NOMO-1 (cell line): ENCODE measurements at regions not wholly inside any gene's neighbourhood (a gene's known extent, or its start where the extent isn't known, plus 50 kb on each side); places are given as distances from the start of the nearest gene placed in this dataset.

Source experiments
- DNase-seq, 2 experiments: peaks; one replicate each; lab custom pipeline; 2025; ENCODE audit not compliant: unreplicated experiment in 2 of 2; lab: John Stamatoyannopoulos, UW

DNA sequence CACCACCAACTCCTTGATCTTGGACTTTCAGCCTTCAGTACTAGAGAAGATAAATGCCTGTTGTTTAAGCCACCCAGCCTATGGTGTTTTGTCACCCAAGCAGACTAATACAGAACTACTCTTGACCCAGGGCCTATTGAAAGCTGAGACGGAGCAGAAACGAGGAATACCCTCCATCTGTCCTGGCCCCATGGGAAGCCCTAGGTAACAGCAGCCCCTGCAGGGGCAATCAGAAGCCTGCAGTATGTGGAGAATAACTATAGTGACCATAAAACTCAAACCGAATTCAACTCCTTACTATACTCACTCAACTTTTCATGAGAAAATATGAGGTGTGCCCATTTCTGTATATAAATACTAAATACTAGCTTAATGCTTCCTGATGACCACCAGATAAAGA is 307.4 kb downstream of the NUAK1 start:
- no peak for DNase-seq

DNA sequence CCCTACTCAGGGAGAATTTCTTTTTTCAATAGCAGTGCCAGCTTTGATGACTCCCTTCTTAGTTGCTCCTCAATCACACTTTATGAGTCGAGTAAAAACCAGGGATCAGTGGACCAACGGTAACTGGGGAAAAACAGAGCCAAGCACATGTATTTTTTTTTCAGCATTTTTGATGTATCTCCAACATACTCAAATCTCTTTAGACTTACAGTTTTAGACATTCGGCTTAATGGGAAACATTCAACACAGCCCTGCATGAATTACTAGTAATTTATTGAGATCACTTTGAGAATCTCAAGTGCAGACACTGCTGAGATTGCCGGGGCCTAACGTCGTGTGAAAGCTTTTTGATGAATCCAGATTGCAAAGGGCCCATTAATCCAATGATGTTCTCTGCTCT is 306.7 kb downstream of the NUAK1 start:
- DNase-seq, result no peak

DNA sequence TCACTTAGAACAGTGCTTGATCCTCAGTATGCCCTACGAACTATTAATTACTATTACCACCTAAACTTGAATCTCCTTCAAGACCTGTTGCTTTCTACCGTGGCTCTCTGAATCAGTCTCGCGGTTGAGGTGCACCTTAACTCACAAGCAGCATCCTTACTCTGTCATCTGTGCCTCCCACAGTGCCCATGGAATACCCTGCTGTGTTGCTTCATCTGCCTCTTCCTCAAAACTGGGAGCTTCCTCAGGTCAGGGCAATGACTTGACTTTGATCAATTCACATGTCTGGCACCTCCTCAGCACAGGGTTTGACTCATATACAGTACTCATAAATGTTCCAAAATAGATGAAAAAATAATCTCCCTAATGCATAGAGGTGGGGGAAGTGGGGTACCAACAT is 305.9 kb downstream of the NUAK1 start:
- DNase-seq, result no peak

DNA sequence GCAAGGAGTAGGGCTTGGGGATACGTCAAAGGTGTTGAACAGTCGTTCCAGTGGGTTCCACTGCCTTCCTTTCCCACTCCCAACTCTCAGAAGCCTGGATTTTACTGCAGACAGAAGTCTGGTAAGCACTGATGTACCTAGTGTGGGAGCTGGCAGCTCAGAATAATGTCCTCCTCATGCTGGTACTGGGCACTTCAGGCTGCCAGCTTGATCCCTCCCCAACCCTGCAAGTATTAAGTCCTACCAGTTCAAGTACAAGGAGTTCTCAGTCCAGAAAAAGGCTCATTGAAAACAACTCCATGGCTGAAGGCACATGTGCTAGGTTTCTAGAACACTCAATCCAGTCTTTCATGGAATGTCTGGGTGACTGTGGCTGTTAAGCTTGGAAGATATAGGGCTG is 304.3 kb downstream of the NUAK1 start:
- DNase-seq, result no peak

DNA sequence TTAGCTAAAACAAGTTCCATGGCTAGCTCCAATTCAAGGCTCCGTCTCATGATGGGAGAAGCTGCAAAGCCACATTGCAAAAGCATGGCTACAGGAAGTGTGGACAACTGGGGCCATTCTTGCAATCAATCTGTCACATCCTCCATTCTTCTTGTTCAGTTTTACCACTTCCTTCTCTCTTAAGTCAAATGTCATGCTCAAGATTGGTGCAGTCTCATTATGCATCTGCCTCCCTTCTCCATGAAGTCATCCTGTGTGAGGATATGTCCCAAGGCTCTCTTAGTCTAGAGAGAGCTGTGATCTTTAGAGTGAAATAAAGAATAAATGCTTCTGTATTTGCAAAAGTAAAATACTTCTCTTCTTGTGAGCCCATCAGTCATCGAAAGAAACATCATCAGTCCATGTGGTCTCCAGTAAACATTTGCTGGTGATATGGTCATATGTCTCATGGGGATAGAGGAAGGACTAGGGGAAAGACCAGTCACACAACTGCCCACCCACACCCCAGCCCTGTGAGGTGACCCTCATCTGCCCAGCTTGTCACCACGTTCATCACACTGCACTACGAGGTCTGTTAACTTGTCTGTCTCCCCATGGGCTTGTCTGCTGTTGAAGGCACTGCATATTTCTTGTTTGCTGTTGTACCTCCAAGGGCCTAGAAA is 303.0 kb downstream of the NUAK1 start:
- peak; percentile 77 to 91 for DNase-seq

DNA sequence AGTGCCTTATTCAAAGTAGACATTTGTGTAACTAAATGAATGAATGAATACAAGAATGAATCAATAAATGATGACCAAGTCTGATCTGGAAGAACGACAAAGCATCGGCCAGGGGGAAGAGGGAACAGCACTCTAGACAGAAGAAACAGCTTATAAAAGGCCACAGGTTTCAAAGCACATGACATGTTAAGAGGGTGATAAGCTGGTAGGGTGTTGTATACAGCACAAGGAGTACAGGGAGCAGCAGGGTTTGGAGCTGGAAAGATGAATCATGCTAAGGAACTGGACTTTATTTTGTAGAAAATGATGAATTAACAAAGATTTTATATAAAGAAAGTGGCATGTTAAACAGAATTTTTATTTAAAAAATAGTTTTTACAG is 302.5 kb downstream of the NUAK1 start:
- DNase-seq, result no peak

DNA sequence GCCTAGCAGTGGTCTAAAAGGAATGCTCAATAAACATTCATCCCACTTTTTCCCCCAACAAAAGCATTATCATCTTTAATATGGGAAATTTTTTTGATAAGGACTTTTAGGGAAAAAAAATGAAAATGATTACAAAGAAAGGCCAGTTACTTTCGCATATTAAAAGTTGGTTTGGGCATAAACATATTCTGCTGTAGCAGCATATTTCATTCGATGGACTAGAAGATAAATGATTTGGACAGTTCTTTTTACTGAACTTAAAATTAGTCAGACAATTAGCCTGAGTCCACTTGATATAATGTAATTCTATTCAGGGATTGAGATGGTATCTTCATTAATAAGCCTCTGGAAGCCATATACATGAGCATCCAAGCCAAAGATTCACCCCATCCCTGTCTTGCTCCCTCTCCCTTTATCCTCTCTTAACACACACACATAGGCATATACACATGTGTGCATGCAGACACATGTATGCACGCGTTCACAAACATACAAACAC is 299.1 kb downstream of the NUAK1 start:
- no peak for DNase-seq

DNA sequence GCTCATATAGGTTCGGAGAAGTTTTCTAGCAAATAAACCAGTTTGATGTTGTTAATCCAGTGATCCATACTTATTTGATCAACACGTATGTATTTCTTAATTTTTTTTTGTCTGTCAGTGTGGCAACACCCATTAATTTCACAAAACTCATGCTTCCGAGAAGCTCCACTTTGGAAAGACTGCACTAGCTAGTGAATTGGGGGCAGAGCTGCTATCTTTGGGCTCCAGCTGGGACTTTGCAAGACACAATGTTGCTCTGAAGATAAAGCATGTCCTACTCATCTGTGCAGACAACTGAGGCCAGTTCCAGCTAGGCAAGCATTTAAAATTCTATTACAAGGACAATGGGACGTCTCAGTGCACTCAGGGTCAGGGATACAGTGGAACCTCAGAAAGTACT is 298.4 kb downstream of the NUAK1 start:
- no peak for DNase-seq

DNA sequence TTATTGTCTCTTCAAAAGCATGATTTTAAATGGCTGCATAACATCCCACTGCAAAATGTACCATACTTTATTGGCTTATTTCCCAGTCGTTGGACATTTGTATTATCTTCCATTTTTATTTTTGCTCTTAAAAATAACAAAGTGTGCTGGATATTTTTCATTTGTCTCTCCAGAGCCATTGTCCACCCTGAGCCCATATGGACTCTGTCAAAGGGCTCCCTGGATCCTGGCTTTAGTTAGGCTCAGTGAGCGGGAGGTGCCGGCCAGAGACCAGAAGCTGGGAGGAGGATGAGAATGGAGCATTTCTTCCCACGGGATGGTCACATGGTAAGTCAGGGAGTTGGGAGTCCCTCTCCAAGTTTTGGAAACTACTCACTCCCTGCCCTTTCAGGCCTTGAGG is 296.9 kb downstream of the NUAK1 start:
- DNase-seq, result no peak

DNA sequence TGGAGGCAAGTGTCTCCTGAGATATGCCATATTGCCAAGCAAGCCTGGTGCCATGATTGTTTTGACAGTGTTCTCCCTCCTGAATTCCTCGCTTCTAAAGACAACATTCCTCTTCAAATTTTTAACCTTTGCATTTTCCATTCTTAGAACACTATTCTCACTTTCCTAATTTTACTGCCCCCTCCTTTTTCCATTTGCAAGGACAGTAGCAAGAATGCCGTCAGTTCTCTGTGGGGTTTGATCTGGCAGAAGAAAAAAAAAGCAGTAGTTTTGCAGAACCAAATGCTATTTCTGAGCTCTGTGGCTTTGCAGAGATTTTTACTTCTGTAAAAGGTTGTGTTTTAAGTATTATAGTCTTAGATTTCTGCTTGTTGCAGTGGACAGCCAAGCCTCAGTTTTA is 295.2 kb downstream of the NUAK1 start:
- DNase-seq, result no peak

DNA sequence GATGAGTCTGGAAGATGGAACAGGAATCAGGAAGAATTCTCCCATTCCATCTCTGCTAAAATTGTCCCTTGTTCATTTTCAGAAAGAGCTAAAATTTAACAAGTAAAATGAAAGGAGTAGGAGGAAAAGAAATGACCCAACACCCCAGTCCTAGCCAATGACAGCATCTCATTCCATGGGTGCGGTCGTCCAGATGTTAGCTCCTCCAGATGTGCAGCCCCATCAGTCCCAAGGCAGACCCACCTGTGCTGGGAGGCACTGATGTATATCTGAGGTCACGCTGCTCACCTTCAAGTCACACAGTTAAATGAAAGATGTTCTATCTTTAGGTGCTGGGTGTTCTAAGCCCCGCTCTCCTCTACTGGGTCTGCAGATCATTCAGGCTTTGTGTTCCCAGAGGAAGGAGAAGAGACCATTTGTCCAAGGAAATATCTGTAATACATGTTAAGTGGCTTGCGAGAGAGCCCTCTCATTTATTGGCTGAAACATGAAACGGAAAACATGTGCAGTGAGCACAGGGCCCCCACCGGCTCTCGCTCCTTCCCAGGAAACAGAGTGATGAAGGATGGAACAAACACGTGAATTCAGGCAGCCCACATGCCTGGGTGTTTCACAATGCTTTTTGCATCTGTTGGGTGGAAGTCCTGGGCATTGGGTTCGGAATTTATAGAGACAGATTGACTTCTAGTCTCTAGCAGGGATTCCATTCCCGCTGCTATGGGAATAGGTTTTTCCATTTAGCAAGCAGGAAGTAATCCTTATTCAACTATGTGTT is 294.6 kb downstream of the NUAK1 start:
- DNase-seq, result no peak

DNA sequence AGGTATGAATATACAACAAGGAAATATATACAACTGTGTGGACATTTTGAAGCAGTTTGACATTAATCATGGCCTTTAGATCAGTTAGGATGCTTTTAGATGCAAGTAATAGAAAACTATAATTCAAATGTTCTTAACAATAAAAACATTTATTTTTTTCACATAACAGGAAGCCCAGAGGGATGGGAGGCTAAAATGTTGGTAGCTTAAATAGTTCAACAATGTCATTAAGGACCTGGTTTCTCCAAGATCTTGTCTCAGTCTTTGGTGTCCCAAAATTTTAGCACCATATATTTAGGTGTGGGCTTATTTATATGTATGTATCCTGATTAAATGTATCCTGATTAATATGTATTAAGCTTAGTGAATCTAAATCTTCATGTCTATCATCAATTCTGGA is 292.4 kb downstream of the NUAK1 start:
- DNase-seq, result no peak

DNA sequence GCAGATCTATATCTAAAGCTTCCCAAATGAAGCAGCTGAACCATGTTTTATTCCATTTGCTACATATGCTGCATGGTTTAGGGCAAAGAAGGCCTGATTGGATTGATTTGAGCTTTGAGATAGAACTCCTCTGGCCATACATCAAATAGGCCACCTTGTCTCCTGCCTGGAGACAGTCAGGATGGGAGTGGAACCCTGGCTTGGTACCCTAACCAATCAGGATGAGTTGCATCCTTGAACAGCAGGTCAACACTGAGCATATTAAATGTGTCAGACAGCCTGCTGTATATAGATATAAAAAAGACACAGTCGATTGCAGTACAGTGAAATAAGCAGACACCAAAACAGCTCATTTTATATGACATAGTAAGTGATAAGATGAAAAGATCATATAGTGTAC is 291.7 kb downstream of the NUAK1 start:
- DNase-seq, result no peak

DNA sequence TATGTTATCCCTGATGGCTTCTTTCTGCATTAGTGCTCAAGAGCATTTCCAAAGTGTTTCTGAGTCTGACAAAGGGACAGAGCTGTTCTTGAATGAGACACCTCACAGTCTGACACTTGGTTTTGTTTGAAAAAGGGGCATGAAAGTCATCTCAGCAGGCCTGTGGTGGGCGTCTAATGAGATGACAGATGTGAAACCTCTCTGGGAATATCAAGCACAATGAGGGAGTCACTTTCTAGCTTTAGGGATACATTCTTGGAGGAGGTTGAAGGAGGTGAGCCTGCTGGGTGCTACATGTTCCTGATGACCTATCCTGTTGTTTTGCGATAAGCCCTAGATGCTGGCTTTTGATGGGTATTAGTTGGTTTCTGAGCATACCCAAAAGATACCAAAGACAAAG is 290.5 kb downstream of the NUAK1 start:
- no peak for DNase-seq

DNA sequence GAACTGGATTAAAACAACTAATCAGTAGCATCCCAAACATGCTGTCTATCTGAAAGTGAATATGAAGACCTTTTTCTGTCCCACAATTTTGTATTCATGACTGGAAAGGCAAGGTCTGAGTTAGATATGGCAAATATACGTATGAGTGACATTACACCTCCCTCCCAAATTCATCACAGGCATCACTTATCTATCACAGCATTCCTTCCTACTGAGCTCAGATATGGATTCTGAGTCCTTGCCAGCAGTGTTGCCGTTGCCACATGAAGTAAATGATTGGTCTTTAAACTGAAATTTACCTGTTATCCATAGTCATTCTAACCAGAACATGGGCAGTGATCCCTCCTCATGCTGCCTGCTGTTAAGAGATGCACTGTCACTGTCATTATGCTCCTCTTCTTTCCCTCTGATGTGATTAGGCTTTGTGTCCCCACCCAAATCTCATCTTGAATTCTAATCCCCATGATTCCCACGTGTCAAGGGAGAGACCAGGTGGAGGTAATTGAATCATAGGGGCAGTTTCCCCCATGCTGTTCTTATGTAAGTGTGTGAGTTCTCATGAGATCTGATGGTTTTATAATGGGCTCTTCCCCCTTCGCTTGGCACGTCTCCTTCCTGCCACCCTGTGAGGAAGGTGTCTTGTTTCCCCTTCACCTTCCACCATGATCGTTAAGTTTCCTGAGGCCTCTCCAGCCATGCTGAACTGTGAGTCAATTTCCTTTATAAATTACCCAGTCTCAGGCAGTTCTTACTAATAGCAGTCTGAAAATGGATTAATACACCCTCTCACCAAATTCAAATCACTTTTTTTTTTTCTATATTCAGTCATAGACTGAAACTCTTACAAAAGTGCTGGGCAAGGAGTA is 288.4 kb downstream of the NUAK1 start:
- DNase-seq, result no peak

DNA sequence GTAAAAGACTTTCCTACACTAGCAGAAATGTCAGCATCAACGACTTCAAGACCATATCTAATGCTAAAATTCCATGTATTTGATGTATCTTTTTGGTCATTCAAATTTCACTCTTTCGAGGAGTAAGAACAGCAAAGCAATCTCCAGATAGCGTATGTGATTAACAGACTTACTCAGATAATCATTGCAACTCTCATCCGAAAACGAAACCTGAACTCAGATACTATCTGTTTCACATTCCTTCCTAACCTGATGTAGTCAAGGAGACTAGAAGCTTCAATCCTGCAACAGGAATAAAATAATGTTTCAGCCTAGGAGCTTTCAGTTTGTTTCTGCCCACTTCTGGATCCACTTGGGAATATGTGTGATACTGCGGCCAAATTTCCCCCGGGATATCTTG is 286.3 kb downstream of the NUAK1 start:
- DNase-seq, result no peak

DNA sequence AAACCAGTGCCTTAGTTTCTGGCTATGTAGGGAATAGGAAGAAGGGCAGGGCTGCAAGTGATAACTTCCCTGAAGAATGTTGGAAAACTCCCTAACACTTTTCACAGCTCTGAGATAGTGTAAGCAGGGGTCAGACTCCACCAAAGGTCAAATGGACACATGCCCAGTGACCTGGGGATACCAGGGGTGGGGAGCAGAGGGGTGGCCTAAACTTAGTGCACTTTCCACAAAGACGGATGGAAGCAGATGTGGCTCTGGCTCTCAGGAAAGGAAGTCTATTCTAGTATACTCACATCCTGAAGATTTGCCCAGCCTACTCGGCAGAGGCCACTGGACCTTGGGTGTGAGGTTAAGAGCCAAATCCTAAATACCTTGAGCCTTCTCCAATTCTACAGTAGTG is 285.8 kb downstream of the NUAK1 start:
- DNase-seq, result no peak

DNA sequence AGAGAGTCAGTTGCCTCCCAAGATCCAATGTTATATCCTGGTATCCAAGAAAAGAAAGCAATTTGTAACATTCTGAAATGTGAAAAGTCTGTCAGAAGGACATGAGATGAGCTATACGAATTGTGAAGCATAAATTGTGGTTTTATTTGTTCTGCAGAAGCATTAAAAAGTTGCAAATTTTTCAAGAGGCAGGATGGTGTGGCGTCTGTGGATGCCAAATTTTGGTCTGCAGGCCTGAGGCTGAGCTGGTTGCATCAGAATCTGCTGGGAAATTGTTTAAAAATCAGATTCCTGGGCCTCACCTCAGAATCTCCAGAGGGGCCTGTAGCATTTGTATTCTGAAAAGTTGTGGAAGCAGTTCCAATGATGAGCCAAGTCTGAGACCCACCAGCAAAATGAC is 284.7 kb downstream of the NUAK1 start:
- DNase-seq, result no peak

DNA sequence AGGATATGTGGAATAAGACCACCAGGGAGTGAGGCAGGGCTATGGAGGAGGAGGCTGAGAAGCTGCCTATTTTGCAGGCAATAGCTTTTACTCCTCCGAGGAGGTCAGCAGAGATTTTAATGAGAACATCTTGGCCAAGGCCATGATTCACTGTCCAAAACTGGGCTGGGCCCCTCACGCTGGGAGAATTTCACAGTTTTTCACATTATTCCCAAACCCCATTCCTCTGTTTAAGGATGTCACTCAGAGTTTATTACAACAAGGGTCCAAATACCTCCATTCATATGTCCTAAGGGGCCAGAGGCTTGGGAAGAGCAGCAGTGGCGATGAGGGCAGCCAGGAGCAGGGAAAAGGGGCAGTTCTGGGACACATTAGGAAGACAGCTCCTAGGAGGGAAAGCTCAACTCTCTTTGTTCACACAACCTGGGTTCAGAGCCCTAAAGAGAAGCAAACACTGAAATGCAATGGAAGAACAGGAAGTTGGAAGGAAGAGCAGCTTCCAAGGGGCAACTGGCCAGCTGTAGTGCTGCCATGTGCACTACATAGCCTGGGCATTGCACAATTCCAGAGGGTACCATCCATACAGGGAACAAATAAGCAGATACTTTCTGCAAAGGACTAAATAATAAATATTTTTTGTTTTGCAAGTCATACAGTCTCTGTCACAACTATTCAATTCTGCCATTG is 283.2 kb downstream of the NUAK1 start:
- DNase-seq, result no peak

DNA sequence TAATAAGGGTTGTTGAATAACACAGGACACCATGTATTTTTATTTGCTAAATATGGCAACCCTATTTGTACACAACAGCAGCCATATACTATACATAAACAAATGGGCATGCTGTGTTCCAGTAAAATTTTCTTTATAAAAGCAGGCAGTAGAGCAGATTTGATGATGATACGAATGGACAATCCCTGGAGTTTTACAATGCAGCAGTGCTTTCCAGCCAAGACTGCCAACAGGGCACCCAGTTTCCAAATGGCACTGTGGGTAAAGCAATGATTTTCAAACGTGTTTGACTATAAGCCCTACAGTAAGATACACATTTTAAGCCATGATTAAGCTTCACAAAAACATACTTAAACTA is 282.7 kb downstream of the NUAK1 start:
- no peak for DNase-seq
